RWPE1 (cell line): ENCODE measurements at regions not wholly inside any gene's neighbourhood (a gene's known extent, or its start where the extent isn't known, plus 50 kb on each side); places are given as distances from the start of the nearest gene placed in this dataset.
"Not testable (repeated sequence)": the region's sequence is repeated elsewhere in the genome, so short reads cannot be mapped to it uniquely, and the experiment has no call there.

Experiments used
- CTCF ChIA-PET: fragments of 350-600 bp; sonication (Branson Sonifier 250); formaldehyde crosslinking; extraction: SDS; loops from one replicate; lab custom pipeline; 2021; lab: Yijun Ruan, JAX
- POLR2A ChIA-PET: fragments of 400-600 bp; formaldehyde crosslinking; extraction: SDS; loops from one replicate; lab custom pipeline; 2020; ENCODE audit warnings: antibody characterized with exemption; ENCODE audit not compliant: low non-redundant PET; lab: Yijun Ruan, JAX
- DNase-seq: peaks from one replicate; pipeline ENCODE4 v3.0.0; 2012; ENCODE audit warnings: low spot score
- H3K27ac ChIP-seq: fragments of 450-650 bp; 2 replicates; pipeline ENCODE4 v1.5.1; 2017
- TF ChIP-seq, protein P1 (sequence below): fragments of 450-650 bp; conservative IDR thresholded peaks from 2 replicates; pipeline ENCODE4 v1.5.1; 2017; ENCODE audit warnings: low read depth, mild to moderate bottlenecking

DNA sequence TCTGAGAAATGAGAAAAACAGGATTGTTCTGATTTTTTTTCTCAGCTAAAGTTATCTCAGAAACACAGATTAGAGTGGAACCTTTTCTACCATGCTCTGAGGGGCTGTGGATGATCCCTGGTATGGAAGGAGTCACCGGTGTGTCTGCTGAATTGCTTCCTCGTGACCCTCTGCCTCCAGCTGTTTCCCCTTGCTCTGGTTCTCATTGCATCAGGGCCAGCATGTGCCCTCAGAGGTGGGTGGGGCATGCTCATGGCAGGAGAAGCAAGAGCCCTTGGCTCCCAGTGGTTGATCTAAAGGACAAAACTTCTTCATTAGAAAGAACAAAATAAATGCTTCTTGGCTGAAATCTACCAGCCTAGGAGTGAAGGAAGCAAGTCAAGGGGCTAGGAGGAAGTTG, 183.2 kb upstream of the HMCN1 start:
- ChIA-PET CTCF (no interaction called here), POLR2A (no interaction called here)
- no peak overlapping the region for H3K27ac ChIP-seq
- TF ChIP-seq, protein P1, sequence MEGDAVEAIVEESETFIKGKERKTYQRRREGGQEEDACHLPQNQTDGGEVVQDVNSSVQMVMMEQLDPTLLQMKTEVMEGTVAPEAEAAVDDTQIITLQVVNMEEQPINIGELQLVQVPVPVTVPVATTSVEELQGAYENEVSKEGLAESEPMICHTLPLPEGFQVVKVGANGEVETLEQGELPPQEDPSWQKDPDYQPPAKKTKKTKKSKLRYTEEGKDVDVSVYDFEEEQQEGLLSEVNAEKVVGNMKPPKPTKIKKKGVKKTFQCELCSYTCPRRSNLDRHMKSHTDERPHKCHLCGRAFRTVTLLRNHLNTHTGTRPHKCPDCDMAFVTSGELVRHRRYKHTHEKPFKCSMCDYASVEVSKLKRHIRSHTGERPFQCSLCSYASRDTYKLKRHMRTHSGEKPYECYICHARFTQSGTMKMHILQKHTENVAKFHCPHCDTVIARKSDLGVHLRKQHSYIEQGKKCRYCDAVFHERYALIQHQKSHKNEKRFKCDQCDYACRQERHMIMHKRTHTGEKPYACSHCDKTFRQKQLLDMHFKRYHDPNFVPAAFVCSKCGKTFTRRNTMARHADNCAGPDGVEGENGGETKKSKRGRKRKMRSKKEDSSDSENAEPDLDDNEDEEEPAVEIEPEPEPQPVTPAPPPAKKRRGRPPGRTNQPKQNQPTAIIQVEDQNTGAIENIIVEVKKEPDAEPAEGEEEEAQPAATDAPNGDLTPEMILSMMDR: no peak
- DNase-seq: no peak

DNA sequence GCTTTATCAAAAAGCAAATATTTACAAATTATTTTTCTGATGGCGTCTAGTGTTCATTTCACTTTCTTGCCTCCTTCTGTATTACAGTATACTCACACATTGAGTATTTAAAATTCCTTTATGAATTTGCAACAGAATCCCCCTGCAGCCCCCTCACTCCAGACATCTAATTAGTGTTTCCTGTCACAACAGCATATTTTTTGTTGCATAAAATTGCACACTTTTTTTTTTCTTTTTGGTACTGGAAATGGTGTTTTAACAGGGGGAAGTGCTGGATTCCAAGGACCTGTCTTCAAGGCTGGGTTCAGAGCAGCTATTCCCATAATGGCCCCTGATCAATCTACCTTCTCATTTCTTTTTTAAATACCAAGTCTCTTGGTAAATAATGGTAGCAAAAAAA, 184.3 kb upstream of the HMCN1 start:
- no peak overlapping the region for H3K27ac ChIP-seq
- ChIA-PET POLR2A (no interaction called here), CTCF (interaction anchor here (0.5 to 1.0 kb wide), 3 partner anchors 11 to 563 kb away, joined by 4 to 8 read pairs (median 4); no protein-coding TSS in a partner anchor)
- TF ChIP-seq, protein P1: no peak
- DNase-seq: no peak

DNA sequence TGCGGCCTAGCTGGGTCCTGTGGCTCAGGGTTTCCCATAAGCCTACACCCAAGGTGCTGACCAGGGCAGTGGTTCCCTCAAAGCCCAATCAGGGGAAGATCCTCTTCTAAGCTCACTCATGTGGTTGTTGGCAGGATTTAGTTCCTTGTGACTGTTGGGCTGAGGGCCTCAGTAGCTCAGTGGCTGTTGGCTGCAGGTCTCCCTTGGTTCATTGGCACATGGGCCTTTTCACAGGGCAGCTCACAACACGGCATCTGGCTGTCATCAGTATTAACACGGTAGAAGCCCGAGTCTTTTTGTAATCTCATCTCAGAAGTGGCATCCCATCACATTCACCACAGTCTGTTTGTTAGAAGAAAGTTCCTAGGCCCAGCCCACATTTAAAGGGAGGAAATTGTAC, 188.2 kb upstream of the HMCN1 start:
- no peak overlapping the region for H3K27ac ChIP-seq
- TF ChIP-seq, protein P1: no peak
- POLR2A ChIA-PET: no interaction called here
- no peak for DNase-seq
- CTCF ChIA-PET: no interaction called here

DNA sequence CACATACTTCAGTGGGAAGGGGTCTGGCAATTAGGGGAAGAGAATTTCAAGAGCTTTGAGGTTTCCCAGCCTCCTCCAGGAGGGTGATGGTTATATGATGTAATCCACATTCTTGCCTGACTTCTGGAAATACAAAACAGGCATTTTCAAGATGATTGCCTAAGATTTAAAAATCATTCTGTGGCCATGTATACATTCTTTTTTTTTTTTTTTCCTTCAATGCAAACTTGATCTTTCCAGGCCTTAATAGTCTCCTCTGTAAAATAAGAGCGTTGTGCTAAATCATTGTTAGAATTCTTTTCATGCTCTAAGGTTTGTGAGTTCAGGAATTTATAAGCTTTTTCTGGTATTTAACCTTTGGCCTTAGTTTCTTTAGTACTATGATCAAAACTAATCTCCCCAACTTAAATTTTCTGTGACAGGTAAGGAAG, 192.3 kb upstream of the HMCN1 start:
- TF ChIP-seq, protein P1: no peak
- no peak overlapping the region for H3K27ac ChIP-seq
- CTCF ChIA-PET: interaction anchor here (0.6 kb wide), 3 partner anchors 111 to 456 kb away, joined by 3 to 4 read pairs (median 3); no protein-coding TSS in a partner anchor
- POLR2A ChIA-PET: no interaction called here
- DNase-seq: no peak

DNA sequence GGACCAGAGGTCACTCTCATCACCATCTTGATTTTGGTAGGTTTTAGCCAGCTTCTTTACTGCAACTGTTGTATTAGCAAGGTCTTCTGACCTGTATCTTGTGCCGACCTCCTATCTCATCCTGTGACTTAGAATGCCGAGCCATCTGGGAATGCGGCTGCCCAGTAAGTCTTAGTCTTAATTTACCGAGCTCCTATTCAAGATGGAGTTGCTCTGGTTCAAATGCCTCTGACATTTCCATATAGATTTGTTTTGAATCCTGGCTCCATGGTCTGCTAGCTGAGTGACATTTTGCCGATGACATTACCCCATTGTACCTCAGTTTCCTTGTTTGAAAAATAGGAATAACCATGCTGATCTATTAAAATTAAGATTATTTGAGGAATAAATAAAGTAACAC, 193.9 kb upstream of the HMCN1 start:
- CTCF ChIA-PET: interaction anchor here (0.7 kb wide), 1 partner anchor 59 kb away, joined by 3 read pairs; no protein-coding TSS in a partner anchor
- no peak for DNase-seq
- TF ChIP-seq, protein P1: no peak
- POLR2A ChIA-PET: no interaction called here
- no peak overlapping the region for H3K27ac ChIP-seq

DNA sequence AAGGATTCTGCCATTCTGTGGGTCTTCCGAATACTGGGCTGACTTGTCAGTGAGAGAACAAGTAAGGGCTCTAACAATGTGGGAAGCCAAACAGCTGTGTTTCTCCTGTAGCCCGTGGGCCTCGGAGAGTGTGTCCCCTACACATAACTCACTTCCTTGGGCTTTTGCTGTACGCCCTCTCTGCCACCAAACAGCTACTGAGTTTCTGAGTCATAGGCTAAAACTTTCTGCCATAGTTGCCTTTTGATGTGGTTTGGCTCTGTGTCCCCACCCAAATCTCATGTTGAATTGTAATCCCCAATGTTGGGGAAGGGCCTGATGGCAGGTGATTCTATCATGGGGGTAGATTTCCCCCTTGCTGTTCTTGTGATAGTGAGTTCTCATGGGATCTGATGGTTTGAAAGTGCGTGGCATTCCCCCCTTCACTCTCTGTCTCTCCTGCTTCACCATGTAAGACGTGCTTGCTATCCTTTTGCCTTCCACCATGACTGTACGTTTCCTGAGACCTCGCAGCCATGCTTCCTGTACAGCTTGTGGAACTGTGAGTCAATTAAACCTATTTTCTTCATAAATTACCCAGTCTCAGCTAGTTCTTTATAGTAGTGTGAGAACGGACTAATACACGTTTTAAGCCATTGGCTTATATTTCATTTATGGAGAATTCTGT, 194.8 kb upstream of the HMCN1 start:
- CTCF ChIA-PET: no interaction called here
- POLR2A ChIA-PET: no interaction called here
- TF ChIP-seq, protein P1: no peak
- no peak for DNase-seq
- H3K27ac ChIP-seq: no peak overlapping the region

DNA sequence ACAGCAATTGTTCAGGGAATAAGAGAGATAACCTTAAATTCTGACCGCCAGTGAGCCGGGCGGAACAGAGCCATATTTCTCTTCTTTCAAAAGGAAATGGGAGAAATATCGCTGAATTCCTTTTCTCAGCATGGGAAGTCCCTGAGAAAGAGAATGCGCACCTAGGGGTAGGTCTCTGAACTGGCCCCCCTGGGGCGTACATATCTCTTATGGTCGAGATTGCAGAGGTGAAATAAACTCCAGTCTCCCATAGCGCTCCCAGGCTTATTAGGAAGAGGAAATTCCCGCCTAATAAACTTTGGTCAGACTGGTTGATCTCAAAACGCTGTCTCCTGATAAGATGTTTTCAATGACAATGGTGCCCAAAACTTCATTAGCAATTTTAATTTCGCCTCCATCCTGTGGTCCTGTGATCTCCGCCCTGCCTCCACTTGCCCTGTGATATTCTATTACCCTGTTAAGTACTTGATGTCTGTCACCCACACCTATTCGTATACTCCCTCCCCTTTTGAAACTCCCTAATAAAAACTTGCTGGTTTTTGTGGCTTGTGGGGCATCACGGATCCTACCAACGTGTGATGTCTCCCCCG, 195.8 kb upstream of the HMCN1 start:
- CTCF ChIA-PET, H3K27ac ChIP-seq, DNase-seq, POLR2A ChIA-PET: not testable (repeated sequence)
